Fibroblast of upper back skin (primary cell): ENCODE measurements at regions not wholly inside any gene's neighbourhood (a gene's known extent, or its start where the extent isn't known, plus 50 kb on each side); places are given as distances from the start of the nearest gene placed in this dataset.

ENCODE experiments used
- DNase-seq: peaks from one replicate; pipeline ENCODE4 v3.0.0-alpha.2; 2013

- DNase-seq: peak; percentile 17
Observed at GRCh38 chr4:79528241-79528706, 120.2 kb upstream of the GK2 start.

DNA sequence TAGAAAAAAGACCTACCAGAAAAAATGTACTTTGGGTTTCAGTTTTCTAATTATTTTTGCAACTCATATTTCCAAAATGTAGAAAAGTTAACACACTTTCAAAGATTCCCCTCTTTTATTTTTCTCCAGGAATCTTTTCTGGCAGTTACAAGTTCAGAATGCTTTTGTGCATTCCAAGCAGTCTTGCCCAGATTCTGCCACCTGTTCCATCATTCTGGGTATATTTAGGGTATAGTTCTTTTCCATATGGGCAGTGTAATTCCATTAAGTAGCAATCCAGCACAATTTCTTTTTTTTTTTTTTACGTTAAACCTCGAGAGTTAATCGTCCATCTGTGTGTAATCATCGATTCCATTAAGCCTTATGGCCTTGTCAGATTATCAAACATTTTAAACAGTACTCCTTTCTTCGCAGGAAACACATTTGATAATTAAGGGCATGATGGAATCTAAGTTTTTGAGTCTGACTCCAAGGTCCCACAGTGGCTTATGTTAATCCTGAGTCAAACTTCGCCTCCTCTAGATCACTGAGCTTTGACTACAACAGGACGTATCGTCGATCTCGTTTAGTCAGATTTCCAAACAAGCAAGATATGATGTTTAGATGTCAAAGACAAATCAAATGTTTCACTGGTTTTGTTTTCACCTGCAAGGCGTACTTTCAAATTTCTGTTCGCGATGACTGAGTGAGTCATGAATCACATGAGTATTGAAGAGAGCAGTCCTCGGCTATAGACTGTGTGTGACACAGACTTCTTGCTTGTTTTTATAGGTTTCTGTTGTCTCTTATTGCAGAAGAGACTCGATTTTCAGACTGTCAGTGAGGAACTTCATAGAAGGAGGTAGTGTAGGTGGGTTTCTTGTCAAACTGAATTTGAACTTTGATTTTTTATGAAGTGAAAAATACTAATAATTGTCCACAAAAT lies 118.9 kb upstream of the GK2 start:
- no peak for DNase-seq

GRCh38 chr4:79516114-79516513 lies 108.1 kb upstream of the GK2 start:
- no peak for DNase-seq

DNA sequence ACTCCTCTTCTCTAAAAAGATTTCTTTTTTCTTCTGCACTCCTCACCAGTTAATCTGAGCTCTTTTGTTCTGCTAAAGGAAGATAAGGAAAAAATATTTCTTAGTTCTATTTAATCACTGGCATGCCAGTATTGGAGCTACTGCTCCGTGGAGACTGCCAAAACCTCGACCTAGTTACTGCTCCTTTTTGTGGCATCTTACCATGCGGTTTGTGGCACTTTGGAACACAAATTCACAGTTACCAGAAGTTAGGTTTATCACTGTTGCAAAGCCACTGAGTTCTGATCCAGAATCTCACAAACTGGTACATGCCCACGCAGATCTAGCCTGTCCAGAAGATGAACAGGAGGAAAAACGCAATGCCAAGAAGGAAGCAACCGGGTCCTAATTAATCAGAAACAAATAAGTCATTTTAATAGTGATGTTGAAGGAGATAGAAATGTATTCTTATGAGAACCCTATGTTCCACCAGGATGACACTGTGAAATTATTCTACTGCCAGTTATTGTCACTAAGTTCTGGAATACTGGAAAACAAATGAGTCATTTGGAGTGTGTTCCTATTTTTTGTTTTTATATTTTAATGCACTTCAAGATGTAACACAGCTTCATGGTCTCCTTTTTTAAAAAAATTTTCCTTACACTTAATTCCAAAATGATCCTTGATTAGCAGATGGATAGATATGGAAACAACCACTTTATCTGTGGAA lies 106.7 kb upstream of the GK2 start:
- DNase-seq: no peak

DNA sequence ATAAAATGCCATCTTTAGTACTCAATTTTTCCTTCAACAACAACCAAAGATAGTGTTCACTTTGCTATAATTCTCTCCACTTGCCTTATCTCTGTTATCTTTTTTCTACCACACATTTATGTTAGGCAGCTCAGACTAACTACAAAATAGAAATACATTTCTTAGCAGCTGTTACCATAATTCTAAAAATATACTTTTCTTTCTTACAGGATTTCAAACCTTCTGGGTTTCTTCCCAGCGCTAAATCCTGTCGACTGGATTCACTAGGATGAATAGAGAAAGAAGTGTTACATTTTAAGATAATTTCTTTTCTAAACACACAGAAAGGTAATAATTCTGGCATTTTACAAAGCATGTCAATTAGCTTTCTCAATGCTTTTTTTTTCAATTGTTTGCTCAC lies 105.5 kb upstream of the GK2 start:
- DNase-seq: no peak

DNA sequence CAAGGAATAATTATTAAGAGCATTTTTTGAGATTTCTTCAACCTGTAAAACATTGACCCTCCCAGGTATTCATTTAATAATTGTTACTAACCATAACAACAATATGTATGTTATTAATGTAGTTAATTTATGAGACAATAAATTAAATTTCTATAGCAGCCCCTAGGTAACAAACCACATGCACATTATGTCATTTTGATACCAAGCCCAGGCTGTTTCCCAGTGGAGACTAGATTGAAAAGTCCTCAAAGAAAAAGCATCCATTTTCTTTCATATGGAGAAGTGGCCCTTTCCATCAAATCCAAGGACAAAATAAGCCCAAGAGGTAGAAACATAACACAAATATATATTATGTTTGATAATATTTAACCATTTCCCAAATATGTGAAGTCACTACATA lies 104.3 kb upstream of the GK2 start:
- no peak for DNase-seq

DNA sequence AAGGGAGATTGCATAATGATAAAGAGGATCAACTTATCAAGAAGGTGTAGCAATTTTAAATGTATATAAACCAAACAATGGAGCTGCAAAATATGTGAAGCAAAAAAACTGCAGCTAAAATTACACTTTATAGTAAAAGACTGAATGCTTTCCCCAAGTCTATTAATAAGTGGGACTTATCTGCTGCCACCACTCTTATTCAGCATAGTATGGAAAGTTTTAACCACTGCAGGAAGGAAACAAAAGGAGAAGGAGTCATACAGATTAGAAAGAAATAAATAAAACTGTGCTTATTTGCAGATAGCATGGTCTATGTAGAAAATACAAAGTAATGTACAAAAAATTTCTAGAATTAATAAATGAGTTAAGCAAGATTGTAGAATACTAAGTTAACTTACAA lies 94.1 kb upstream of the GK2 start:
- DNase-seq: no peak

- no peak for DNase-seq
Observed at GRCh38 chr4:79498282-79498681, 90.3 kb upstream of the GK2 start.

DNA sequence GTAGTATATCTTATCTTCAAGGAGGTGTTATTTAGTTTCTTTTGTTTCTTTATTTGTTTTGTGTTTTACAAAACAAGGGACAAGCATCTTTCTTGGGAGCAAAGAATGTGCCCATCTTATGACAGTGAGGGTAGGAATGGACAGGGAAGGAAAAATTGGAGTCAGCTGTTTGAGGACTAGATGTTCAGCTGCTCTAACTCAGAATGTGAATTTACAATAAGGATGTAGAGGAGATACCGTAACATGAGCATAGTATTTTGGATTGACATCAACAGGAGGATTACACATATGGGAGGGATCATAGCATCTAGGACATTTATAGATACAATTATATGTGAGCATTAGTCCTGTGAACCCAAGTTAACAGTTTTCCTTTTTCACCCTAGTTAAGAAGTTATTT lies 89.0 kb upstream of the GK2 start:
- no peak for DNase-seq

DNA sequence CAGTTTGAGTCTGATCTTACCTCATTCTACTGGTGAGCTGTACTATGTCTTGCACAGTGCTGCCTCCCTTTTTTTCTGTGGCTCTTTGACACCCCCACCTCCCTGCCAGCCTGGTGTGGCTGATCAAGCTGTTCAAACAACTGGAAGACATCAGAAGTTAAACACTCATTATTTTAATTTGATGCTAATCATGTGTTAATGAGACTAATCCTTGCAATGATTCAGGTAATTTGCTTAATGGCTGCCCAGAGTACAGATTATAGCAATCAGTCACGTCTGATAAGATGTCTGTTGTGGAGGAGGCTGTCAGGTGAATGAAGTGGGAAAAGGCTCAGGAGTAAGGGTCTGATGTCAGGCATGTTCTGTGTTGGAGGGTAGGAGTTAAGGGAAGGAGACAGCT lies 87.4 kb upstream of the GK2 start:
- DNase-seq: no peak

DNA sequence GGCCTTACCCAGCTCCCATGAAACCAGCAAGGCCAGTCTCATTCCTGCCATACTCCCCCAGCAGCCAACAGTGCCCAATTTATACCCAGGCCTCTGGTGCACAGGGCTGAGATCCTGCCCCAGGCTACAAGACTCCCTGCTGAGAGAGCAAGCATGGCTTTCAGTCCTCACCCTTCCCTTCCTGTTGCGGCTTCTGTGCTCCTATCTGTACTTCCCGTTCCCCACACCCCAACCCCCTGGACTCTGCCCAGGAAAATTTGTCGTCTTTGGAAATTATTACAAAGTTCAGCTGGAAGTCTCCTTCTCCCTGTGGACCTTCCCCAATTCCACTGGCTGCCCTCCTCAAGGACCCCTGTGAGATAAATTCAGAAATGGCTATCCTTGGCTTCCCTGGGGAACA lies 84.1 kb upstream of the GK2 start:
- DNase-seq: no peak

DNA sequence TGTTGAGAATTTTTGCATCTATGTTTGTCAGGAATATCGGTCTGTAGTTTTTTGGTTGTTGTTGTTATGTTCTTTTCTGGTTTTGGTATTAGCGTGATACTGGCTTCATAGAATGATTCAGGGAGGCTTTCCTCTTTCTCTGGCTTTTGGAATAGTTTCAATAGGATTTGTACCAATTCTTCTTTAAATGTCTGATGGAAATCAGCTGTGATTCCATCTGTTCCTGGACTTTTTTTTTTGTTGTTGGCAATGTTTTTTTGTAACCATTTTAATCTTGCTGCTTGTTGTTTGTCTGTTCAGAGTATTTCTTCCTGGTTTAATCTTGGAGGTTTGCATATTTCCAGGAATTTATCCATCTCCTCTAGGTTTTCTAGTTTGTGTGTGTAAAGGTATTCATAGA lies 81.5 kb upstream of the GK2 start:
- no peak for DNase-seq

- DNase-seq: peak; percentile 31
Observed at GRCh38 chr4:79476196-79476595, 68.2 kb upstream of the GK2 start.

GRCh38 chr4:79473439-79473724 lies 65.4 kb upstream of the GK2 start:
- DNase-seq: no peak

DNA sequence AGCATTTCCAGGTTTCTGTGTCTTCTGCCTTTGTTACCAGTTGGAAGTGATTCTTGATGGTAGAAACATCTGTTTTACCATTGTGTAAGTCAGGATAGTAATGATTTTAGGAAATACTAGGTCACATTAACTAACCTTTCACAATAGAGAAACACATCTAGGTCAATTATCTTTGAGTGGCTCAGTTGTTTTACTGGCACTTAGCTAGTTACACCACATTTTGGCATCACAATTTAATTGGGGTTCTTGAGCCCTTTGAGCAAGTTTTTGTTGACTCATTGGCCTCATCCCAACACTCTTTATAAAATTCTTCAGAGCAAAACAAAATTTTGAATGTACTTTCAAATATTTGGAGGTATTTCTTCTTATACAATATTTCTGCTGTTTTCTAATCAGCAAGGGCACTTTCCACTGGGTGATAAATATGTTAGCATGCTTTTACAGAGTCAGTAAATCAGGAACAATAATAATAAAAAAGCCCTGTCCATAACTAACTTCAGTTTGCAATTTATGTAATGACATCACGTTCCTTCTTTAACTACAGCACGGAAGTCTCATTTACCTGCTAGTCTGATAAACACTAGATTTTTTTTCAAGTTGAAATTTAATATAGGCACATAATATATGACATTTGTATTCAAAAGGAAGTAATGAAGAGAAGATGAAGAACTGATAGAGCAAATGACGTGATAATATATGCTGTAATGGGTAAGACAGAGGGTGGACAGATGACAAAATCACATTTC lies 64.8 kb upstream of the GK2 start:
- DNase-seq: no peak

DNA sequence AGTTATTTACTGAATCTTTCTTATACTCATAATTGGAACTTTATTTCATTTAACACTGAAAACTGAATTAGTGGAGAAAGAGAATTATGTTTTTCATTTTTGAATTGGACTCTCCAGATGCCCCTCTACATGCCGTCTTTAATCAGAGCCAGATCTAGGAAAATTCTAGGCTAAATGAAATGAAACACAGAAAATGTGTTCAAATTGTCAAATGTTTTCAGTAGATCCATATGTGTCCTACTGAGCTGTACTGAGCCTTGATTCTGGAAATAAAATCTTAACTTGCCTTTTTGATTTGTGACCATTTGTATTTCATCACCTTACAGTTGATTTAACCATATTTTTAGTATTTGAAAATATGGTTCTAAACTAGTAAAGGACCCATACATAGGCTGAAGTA lies 64.0 kb upstream of the GK2 start:
- DNase-seq: no peak

- no peak for DNase-seq
Observed at GRCh38 chr4:79471309-79471708, 63.3 kb upstream of the GK2 start.

GRCh38 chr4:79467246-79467932 lies 59.4 kb upstream of the GK2 start:
- DNase-seq: peak; percentile 49

DNA sequence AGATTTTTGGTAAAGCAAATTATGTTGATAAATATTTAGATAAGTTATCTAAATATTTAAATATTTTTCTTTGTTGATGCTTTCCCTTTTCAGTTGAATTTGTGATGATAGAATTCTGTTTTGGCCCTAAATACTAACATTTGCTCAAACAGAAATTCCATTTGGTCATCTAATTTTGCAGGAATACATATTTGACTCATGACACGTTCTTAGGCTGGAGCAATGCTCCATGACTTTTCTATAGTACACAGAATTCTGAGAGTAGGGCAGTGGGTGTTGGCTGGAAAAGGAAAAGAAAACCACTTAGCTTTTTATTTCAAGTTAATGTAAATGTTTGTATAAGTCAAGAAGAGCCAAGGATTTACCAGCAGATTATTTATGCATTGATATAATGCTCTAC lies 58.6 kb upstream of the GK2 start:
- peak; percentile 49 for DNase-seq
